Heart left ventricle (tissue), 13 donors: ENCODE measurements at regions not wholly inside any gene's neighbourhood (a gene's known extent, or its start where the extent isn't known, plus 50 kb on each side); places are given as distances from the start of the nearest gene placed in this dataset.

Experiments
- POLR2A ChIP-seq, 2 donors: fragments of 450-650 bp; IDR thresholded peaks; one replicate each; pipeline ENCODE4 v1.6.1; 2017; ENCODE audit warnings: antibody characterized with exemption in 2 of 2, mild to moderate bottlenecking in 2 of 2, moderate library complexity in 2 of 2
- TF ChIP-seq, protein P1 (sequence below), 12 donors: fragments of 200-600 bp; sonication (generic) in 4 of 12; IDR thresholded peaks; one replicate each; pipeline versions ENCODE4 v1.5.0 to v1.8.0; 2018 to 2022; ENCODE audit warnings: antibody characterized with exemption in 12 of 12, mild to moderate bottlenecking in 5 of 12
- donor health status: ischemic (EF 13 %, LVEDD 7.1; RV severe dilation, severe dysfunction).
- donor health status: DM: no; HTN: yes; CAD: no.
- donor health status: DM: no; HTN: no; CAD: no.
- donor health status: ischemic (EF 25% LVEDD 6.9; RV normal size, moderate dysfunction).
- donor health status: ischemic (EF 25% LVEDD 5.7; RV mildly dilated, moderate dysfunction).
- donor health status: ischemic (EF 35%, LVEDD 5.7; RV mildly dilated, moderate dysfunction).
- donor health status: nonischemic (EF 11% LVEDD 7.7; RV severe dilation, severe dysfunction).
- donor health status: DM: yes; HTN: yes; CAD: no.
- donor health status: PGD.
- donor health status: ischemic (EF 29% LVEDD 5.4; RV normal size, mild dysfunction).
- donor health status: nonischemic (EF 23%, LVEDD 6.1; RV moderate dilation, normal function).

DNA sequence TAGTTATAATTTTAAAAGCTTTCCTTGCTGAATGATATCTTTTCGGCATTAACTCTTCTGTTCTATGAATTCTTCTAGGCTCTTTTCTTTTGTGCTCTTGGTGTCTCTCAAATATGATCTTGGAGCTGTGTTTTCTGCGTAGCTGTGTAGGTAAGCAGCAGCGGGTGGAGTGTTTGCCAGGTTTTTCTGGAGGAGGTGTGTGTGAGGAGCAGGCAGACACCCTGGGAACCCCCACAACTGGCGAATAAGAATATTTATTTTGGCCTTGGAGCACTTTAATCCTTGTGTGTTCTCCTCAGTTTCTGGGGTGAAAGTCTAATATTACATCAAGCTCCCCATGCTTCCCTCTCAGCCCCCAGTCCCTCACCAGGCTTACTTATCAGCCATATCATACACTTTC, 232.0 kb upstream of the FANCL start:
- TF ChIP-seq, protein P1, sequence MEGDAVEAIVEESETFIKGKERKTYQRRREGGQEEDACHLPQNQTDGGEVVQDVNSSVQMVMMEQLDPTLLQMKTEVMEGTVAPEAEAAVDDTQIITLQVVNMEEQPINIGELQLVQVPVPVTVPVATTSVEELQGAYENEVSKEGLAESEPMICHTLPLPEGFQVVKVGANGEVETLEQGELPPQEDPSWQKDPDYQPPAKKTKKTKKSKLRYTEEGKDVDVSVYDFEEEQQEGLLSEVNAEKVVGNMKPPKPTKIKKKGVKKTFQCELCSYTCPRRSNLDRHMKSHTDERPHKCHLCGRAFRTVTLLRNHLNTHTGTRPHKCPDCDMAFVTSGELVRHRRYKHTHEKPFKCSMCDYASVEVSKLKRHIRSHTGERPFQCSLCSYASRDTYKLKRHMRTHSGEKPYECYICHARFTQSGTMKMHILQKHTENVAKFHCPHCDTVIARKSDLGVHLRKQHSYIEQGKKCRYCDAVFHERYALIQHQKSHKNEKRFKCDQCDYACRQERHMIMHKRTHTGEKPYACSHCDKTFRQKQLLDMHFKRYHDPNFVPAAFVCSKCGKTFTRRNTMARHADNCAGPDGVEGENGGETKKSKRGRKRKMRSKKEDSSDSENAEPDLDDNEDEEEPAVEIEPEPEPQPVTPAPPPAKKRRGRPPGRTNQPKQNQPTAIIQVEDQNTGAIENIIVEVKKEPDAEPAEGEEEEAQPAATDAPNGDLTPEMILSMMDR (IDR thresholded peaks at IDR 0.05): no peak
- TF ChIP-seq POLR2A (IDR thresholded peaks at IDR 0.05): no peak
